Upper lobe of left lung (tissue), 4 donors: ENCODE measurements at regions not wholly inside any gene's neighbourhood (a gene's known extent, or its start where the extent isn't known, plus 50 kb on each side); places are given as distances from the start of the nearest gene placed in this dataset.

Source experiments
- EP300 ChIP-seq, 4 donors: sonication (generic); formaldehyde crosslinking; IDR thresholded peaks; one replicate each; pipeline ENCODE4 v1.5.1; 2017; ENCODE audit warnings: antibody characterized with exemption in 4 of 4, control low read depth in 2 of 4
- TF ChIP-seq, protein P1 (sequence below), 6 experiments: fragments of 450-650 bp in 4 of 6; fragments of 200-600 bp in 2 of 6; sonication (generic) in 2 of 6; IDR thresholded peaks; one replicate each; pipeline ENCODE4 v1.5.1; 2016 to 2019; ENCODE audit warnings: antibody characterized with exemption in 6 of 6

- TF ChIP-seq, protein P1, sequence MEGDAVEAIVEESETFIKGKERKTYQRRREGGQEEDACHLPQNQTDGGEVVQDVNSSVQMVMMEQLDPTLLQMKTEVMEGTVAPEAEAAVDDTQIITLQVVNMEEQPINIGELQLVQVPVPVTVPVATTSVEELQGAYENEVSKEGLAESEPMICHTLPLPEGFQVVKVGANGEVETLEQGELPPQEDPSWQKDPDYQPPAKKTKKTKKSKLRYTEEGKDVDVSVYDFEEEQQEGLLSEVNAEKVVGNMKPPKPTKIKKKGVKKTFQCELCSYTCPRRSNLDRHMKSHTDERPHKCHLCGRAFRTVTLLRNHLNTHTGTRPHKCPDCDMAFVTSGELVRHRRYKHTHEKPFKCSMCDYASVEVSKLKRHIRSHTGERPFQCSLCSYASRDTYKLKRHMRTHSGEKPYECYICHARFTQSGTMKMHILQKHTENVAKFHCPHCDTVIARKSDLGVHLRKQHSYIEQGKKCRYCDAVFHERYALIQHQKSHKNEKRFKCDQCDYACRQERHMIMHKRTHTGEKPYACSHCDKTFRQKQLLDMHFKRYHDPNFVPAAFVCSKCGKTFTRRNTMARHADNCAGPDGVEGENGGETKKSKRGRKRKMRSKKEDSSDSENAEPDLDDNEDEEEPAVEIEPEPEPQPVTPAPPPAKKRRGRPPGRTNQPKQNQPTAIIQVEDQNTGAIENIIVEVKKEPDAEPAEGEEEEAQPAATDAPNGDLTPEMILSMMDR (IDR thresholded peaks at IDR 0.05): no peak
- no peak for TF ChIP-seq EP300 (IDR thresholded peaks at IDR 0.05)
These were observed 74.4 kb upstream of the TRHDE start for GRCh38 chr12:72197790-72198189.
